ENCODE measurements at regions not wholly inside any gene's neighbourhood (a gene's known extent, or its start where the extent isn't known, plus 50 kb on each side); places are given as distances from the start of the nearest gene placed in this dataset.

GRCh38 chr12:107845226-107845979 is 70.9 kb downstream of the ASCL4 start:
- H3K4me3 ChIP-seq (ENCODE audit: low read depth, low read length), result no peak overlapping the region
- no peak for TF ChIP-seq CTCF (IDR thresholded peaks at IDR 0.05; ENCODE audit: low read depth, low read length, missing control alignments)
- DNase-seq (ENCODE audit: low read depth), result no peak

GRCh38 chr12:107845980-107846659 is 71.6 kb downstream of the ASCL4 start:
- no peak for DNase-seq (ENCODE audit: low read depth)
- H3K4me3 ChIP-seq (ENCODE audit: low read depth, low read length), result no peak overlapping the region
- TF ChIP-seq CTCF (IDR thresholded peaks at IDR 0.05; ENCODE audit: low read depth, low read length, missing control alignments), result no peak

DNA sequence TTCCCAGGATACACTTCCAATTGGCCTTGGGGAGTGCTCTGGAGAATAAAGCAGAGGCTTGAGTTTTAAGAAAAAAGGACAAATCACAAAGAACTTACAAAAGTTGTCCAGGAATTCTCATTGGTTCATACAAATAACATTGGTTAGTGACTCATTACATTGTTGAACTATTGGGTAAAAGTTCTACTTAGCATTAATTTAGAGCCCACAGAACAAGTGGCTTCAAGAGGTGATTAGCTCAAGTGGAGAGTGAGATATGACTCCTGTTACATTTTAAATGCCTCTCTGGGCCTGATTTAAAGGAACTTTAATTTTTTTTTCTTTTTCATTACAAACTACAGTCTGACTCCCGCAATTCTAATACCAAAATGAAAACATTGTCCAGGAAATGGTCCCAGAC is 72.9 kb downstream of the ASCL4 start:
- TF ChIP-seq CTCF (IDR thresholded peaks at IDR 0.05; ENCODE audit: low read depth, low read length, missing control alignments), result no peak
- no peak overlapping the region for H3K4me3 ChIP-seq (ENCODE audit: low read depth, low read length)
- DNase-seq (ENCODE audit: low read depth), result no peak

DNA sequence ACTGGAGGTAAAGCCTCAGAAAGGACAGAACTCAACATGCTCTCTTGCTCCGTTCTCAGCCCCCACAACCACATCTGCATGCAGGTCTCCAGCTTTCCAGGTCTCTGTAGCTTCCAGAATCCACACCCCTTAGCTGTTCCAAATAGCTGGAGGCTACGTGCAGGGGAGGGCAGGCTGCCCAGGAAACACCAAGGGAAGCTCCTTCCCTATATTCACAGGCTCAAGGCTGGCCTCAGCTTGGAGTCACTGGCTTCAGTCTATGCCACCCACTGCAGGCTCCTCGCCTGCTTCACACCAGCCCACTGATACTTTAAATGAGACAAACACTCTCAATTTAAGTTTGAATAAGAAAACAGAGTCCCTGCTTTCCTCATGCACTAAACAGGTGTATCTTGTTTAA is 73.3 kb downstream of the ASCL4 start:
- DNase-seq (ENCODE audit: low read depth), result no peak
- no peak for TF ChIP-seq CTCF (IDR thresholded peaks at IDR 0.05; ENCODE audit: low read depth, low read length, missing control alignments)
- no peak overlapping the region for H3K4me3 ChIP-seq (ENCODE audit: low read depth, low read length)

DNA sequence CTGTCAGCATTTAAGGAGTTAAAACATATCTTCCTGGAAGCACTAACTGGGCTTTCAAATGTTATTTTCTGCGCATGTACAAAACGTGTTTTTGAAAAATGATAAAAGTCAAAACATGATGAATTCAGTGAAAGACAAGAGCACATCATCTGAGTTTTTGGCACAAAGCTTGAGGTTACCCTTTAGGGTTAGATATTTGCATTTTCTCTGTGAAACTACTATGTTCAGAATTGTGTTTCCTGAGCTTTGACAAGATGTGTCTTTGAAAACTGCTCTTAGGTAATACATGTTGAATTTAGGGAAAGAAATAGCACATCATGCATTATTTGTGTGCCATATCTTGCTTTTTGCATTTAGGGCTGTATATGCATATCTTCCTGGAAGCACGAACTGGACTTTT is 79.0 kb downstream of the ASCL4 start:
- no peak for DNase-seq (ENCODE audit: low read depth)
- no peak for TF ChIP-seq CTCF (IDR thresholded peaks at IDR 0.05; ENCODE audit: low read depth, low read length, missing control alignments)
- no peak overlapping the region for H3K4me3 ChIP-seq (ENCODE audit: low read depth, low read length)

DNA sequence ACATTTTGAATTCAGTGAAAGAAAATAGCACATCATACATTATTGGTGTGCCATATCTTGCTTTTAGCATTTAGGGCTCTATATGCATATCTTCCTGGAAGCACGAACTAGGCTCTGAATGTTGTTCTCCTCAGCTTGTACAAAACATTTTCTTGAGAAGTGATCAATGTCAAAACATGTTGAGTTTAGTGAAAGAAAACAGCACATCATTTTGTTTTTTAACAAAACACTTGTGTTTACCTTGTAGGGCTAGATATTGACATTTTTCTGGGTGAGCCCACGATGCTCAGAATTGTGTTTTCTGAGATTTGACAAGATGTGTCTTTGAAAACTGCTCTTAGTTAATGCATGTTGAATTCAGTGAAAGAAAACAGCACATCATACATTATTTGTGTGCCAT is 81.0 kb downstream of the ASCL4 start:
- DNase-seq (ENCODE audit: low read depth), result no peak
- no peak for TF ChIP-seq CTCF (IDR thresholded peaks at IDR 0.05; ENCODE audit: low read depth, low read length, missing control alignments)
- no peak overlapping the region for H3K4me3 ChIP-seq (ENCODE audit: low read depth, low read length)

- no peak overlapping the region for H3K4me3 ChIP-seq (ENCODE audit: low read depth, low read length)
- no peak for TF ChIP-seq CTCF (IDR thresholded peaks at IDR 0.05; ENCODE audit: low read depth, low read length, missing control alignments)
- DNase-seq (ENCODE audit: low read depth), result no peak
These were observed 81.6 kb downstream of the ASCL4 start for GRCh38 chr12:107856096-107856495.

Data from GM12864 (cell line).